ENCODE measurements at regions not wholly inside any gene's neighbourhood (a gene's known extent, or its start where the extent isn't known, plus 50 kb on each side); places are given as distances from the start of the nearest gene placed in this dataset.

DNA sequence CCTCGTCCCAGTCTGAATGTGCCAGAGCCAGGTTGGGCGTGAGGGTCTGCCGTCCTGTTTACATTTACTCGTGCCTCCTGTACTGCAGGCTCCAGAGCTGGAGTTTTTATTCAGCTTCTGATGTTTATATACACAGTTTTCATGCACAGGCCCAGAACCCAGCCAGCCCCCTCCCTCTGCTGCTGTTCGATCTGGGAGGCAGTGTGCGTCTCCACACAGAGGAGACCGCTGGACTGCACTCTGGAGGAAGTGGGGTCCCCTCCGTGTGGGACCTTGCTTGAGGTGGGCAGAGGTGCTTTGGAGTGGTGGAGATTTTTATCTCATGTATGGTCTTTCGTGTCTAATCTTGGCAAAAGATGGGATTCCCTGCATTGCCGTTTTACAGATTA is 90.6 kb downstream of the GLI2 start:
- intact Hi-C loops (cut with micrococcal nuclease), result no loop called here
- peaks cover 3% of the 10 kb centered on the region for H3K27me3 Mint-ChIP-seq (ENCODE audit: insufficient read depth)

DNA sequence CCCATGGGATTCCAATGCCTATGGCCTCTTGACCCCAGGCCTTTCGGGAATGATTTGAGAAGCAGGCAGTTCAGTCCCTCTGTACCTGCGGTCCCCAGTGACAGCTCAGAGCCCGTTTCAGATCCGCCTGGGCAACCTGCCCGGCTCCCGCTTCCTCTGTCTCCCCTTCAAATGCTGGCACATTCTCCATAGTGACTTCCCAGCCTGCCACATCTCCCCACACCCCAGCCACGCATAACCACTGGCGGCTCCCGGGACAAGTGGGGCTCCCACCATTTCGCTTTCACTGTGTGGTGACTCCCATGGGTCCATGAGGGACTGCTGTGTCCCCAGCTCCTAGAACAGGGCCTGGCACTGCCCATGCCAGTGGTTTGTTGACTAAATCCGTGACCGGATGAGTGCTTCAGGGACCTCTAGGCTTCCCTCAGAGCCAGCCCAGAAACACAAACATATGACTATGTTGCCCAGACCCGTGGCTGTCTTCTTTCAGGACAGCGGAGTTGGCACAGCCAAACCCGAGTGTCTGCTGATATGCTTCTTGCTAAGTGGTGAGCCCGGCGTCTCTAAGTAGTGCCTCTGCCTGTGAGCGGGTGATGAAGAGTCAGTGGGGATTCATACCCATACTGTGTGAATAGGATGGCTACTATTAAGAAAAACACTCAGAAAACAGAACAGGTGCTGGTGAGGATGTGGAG is 91.2 kb downstream of the GLI2 start:
- Mint-ChIP-seq H3K36me3 (ENCODE audit: low read depth) (no peaks in the 10 kb centered on the region), H3K4me1 (ENCODE audit: low read depth) (no peaks in the 10 kb centered on the region), H3K27me3 (ENCODE audit: insufficient read depth) (peaks cover 3% of the 10 kb centered on the region), H3K27ac (no peak overlapping the region), H3K4me3 (no peak overlapping the region), H3K9me3 (no peaks in the 10 kb centered on the region)
- intact Hi-C loops (cut with micrococcal nuclease), result no loop called here
- no peak for DNase-seq (ENCODE audit: low spot score)

More for the DNA sequence above, 90.6 kb downstream of the GLI2 start:
- Mint-ChIP-seq H3K36me3 (ENCODE audit: low read depth) (no peaks in the 10 kb centered on the region), H3K4me1 (ENCODE audit: low read depth) (no peaks in the 10 kb centered on the region), H3K27ac (no peak overlapping the region), H3K4me3 (no peak overlapping the region), H3K9me3 (no peaks in the 10 kb centered on the region)
- DNase-seq (ENCODE audit: low spot score), result no peak

DNA sequence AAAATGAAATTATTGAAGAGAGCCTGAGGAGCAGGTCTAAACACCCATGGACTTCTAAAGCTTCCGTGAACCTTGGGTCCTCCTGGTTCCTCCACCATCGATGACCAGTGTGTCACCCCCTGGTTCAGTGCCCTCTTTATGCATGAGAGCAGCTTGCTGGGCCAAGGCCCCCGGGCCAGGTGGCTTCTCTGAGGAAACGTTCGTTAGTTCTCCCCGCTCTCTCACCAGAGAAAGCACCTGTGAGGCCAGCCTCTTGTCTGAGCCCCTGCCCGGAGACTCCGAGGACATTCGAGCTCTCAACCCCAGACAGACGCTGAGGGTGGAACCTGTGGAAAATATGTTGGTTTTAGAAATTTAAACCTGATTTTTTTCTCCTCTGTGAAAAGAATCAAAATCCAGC is 92.4 kb downstream of the GLI2 start:
- H3K9me3 Mint-ChIP-seq, result no peaks in the 10 kb centered on the region
- H3K27me3 Mint-ChIP-seq (ENCODE audit: insufficient read depth), result peaks cover 3% of the 10 kb centered on the region
- no peaks in the 10 kb centered on the region for H3K36me3 Mint-ChIP-seq (ENCODE audit: low read depth)
- H3K4me1 Mint-ChIP-seq (ENCODE audit: low read depth), result no peaks in the 10 kb centered on the region
- no peak for DNase-seq (ENCODE audit: low spot score)
- no peak overlapping the region for H3K4me3 Mint-ChIP-seq
- intact Hi-C loops (cut with micrococcal nuclease), result no loop called here
- H3K27ac Mint-ChIP-seq, result no peak overlapping the region

DNA sequence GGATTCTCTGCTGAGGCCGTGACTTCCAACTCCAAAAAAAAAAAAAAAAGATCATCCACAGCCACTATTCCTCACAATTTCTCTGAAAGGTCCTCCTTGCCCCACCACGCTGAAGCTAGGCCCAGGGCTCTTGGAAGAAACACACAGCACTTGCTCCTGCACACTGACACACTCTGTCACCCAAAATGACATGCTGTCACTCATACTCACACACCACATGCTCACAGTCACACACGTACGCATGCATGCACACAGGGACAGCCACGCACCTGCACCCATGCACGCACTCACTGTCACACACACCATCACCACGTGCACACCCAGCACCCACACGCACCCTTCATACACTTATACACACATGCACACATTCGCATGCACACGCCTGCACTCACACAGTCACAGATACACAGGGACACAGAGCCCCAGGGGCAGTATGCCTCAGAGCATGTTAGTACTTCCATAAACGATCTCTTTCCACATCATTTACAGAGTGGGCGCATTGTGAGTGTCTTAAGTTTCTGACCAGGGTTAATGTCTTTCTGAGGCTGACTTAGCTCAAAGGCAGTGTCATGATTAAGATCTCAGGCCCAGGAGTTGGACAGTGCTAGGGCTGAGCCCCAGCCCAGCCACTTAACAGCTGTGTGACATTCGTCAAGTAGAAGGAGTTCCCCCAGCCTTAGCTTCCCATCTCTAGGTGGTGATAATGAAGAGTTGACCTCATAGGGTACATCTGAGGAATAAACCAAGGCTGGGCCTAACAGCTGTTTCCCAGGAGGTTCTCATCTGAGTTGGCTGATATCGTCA is 93.4 kb downstream of the GLI2 start:
- intact Hi-C loops (cut with micrococcal nuclease), result no loop called here
- Mint-ChIP-seq H3K4me1 (ENCODE audit: low read depth) (no peaks in the 10 kb centered on the region), H3K9me3 (no peaks in the 10 kb centered on the region), H3K27ac (no peak overlapping the region), H3K27me3 (ENCODE audit: insufficient read depth) (peaks cover 3% of the 10 kb centered on the region), H3K36me3 (ENCODE audit: low read depth) (no peaks in the 10 kb centered on the region), H3K4me3 (no peak overlapping the region)
- no peak for DNase-seq (ENCODE audit: low spot score)

DNA sequence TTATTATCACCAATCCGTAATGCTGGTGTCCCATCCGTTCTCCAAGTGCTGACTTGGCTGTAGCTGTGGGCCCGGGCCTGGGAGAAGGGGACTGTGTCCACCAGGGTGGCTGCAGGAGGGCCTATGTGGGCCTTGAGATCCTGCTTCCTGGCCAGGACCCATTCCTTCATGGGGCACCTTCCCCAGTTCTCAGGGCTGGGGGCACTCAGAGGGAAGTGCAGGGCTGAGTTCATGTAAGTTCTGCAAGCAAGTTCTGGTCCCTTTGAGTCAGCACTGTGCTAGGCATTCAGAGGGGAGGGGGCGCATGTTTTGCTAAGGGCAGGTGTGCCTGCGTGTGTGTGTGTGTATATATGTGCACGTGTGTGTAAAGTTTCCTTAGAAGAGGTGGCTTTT is 94.0 kb downstream of the GLI2 start:
- H3K4me3 Mint-ChIP-seq, result no peak overlapping the region
- no peaks in the 10 kb centered on the region for H3K9me3 Mint-ChIP-seq
- H3K27ac Mint-ChIP-seq, result no peak overlapping the region
- H3K36me3 Mint-ChIP-seq (ENCODE audit: low read depth), result no peaks in the 10 kb centered on the region
- intact Hi-C loops (cut with micrococcal nuclease), result no loop called here
- DNase-seq (ENCODE audit: low spot score), result no peak
- H3K27me3 Mint-ChIP-seq (ENCODE audit: insufficient read depth), result peaks cover 3% of the 10 kb centered on the region
- H3K4me1 Mint-ChIP-seq (ENCODE audit: low read depth), result no peaks in the 10 kb centered on the region

DNA sequence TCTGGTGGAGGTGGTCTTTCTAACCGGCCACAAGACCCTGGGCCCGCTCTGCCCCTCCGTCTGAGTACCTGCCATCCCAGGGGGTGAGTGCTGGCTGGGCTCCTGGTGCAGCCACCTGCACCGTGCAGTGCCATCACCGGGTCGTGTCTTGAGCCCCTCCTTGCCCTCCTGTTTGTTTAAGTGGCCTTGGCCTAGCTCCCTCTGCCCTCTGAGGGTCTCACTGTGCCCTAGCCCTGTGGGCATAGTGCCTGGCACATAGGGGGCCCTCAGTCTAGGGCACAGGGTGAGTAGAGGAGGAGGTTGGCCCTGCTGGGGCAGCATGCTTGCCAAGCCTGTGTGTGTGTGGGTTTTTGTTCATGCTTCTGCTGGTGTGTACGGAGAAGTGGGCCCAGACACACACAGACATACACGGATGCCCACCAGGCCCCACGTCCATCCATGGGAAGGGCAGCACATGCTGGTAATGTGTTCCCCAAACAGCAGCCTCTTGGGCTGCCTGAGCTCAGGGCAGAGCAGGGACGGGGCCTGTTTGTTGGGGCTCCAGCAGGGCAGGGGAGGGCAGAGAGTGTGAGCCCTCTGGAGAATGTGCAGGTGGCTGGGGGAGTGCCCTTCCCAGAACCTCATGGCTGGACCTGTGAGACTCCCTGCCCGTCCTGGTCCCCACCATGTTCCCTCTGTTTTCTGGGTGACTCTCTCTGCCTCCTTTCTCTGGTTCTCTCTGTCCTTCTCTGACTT is 94.6 kb downstream of the GLI2 start:
- intact Hi-C loops (cut with micrococcal nuclease), result no loop called here
- peaks cover 3% of the 10 kb centered on the region for H3K27me3 Mint-ChIP-seq (ENCODE audit: insufficient read depth)
- DNase-seq (ENCODE audit: low spot score), result no peak
- H3K27ac Mint-ChIP-seq, result no peak overlapping the region
- no peaks in the 10 kb centered on the region for H3K4me1 Mint-ChIP-seq (ENCODE audit: low read depth)
- no peaks in the 10 kb centered on the region for H3K36me3 Mint-ChIP-seq (ENCODE audit: low read depth)
- no peaks in the 10 kb centered on the region for H3K9me3 Mint-ChIP-seq
- H3K4me3 Mint-ChIP-seq, result no peak overlapping the region

DNA sequence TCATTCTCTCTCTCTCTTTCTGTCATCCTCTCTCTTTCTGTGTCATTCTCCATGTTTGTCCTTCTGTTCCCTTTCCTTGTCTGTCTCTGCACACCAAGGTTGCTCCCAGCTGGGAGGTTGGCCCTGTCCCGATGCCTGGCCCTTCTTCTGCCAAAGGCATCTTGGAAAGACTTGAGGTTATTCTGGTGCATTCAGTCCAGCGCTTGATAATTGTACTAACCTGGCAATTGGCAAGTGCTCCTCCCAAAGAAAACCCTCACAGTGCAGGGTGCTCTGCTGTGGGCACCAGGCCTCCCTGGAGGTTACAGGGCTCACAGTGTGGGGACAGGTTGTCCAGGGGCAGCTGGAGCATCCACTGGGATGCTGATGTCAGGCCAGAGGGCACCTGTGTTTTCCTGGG is 95.4 kb downstream of the GLI2 start:
- no peaks in the 10 kb centered on the region for H3K9me3 Mint-ChIP-seq
- H3K4me1 Mint-ChIP-seq (ENCODE audit: low read depth), result no peaks in the 10 kb centered on the region
- peaks cover 3% of the 10 kb centered on the region for H3K27me3 Mint-ChIP-seq (ENCODE audit: insufficient read depth)
- H3K4me3 Mint-ChIP-seq, result no peak overlapping the region
- no peak for DNase-seq (ENCODE audit: low spot score)
- intact Hi-C loops (cut with micrococcal nuclease), result no loop called here
- no peaks in the 10 kb centered on the region for H3K36me3 Mint-ChIP-seq (ENCODE audit: low read depth)
- H3K27ac Mint-ChIP-seq, result no peak overlapping the region

DNA sequence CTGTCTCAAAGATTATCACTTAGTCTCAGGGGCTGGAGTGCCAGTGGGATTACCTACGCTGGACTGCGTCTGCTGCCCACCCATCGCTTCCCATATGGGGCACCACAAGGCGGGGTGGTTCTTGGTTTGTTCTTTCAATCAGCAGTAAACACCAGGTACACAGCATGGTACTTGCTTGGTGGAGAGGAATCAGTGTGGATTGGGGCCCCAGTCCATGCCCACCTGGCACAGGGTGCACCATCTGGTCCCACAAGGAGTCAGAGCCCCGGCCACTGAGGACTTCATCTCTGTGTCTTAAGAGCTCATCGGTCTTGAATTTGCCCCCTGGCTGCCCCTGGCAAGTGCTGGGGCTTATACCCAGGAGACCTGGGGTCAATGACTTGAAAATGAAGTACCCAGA is 96.2 kb downstream of the GLI2 start:
- intact Hi-C loops (cut with micrococcal nuclease), result no loop called here
- no peaks in the 10 kb centered on the region for H3K4me1 Mint-ChIP-seq (ENCODE audit: low read depth)
- H3K27ac Mint-ChIP-seq, result no peak overlapping the region

DNA sequence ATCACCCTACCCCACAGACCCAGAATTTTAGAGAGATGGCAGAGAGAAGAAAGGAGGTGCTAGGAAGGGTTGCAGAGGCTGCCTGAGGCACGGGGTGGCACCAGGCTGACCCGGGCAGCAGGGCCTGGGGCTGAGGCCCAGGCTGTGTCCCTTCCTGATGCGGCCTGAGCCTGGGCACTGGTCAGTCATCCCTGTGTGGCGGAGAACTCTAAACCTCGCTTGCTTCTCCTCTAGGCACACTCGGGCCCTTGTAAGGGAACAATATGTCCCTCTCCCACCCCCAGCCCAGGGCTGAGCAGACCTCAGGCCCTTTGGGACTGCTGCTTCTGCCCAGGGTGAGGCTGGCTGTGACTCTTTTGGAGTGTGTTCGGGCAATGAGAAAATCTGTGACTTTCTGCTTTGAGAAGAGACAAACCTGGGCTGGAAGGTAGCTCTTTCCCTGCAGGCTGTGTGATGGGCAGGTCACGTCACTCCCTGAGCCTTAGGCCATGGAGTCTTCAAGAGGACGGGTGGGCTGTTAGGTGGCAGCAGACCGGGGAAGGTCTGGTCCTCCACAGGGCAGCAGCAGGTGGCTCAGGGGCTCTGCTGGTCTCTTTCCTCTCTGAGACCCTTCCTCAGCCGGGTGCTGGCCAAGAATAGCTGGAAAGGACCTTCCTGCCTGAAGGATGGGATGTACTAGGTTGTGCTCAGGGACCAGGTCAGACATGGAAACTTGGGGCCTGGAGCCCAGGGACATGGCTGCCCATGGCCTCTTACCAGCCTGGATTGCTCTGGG is 96.8 kb downstream of the GLI2 start:
- H3K27me3 Mint-ChIP-seq (ENCODE audit: insufficient read depth), result peaks cover 3% of the 10 kb centered on the region
- no peak for DNase-seq (ENCODE audit: low spot score)
- intact Hi-C loops (cut with micrococcal nuclease), result no loop called here
- H3K4me3 Mint-ChIP-seq, result no peak overlapping the region
- H3K27ac Mint-ChIP-seq, result no peak overlapping the region
- no peaks in the 10 kb centered on the region for H3K4me1 Mint-ChIP-seq (ENCODE audit: low read depth)
- no peaks in the 10 kb centered on the region for H3K9me3 Mint-ChIP-seq
- H3K36me3 Mint-ChIP-seq (ENCODE audit: low read depth), result no peaks in the 10 kb centered on the region

More for the DNA sequence above, 96.2 kb downstream of the GLI2 start:
- no peaks in the 10 kb centered on the region for H3K9me3 Mint-ChIP-seq
- no peak for DNase-seq (ENCODE audit: low spot score)
- peaks cover 3% of the 10 kb centered on the region for H3K27me3 Mint-ChIP-seq (ENCODE audit: insufficient read depth)
- H3K4me3 Mint-ChIP-seq, result no peak overlapping the region
- H3K36me3 Mint-ChIP-seq (ENCODE audit: low read depth), result no peaks in the 10 kb centered on the region

DNA sequence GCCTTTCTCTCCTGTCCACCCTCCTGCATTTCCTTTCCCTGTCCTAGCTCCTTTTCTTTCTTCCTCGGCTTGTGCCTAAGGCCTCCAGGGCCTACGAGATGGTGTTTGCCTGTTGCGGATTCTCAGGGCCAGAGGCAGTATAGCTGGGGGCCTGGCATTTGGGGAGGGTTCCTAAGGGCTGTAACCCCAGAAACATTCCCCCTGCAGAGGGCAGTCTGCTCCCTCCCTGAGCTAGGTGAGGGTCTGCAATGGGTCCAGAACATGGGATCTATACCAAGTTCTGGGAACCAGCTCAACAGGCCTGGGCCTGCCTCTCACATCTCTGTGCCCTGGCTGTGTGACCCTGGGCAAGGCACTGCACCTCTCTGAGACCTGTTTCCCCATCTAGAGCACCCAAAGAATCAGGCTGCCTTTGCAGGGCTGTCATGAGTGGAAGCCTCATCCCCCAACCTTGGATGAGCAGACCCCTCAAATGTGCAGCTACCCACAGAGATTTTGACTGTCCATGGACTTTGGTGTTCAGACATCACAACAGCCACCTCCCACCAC is 97.5 kb downstream of the GLI2 start:
- Mint-ChIP-seq H3K4me3 (no peak overlapping the region), H3K27ac (no peak overlapping the region), H3K27me3 (ENCODE audit: insufficient read depth) (peaks cover 3% of the 10 kb centered on the region), H3K9me3 (no peaks in the 10 kb centered on the region), H3K4me1 (ENCODE audit: low read depth) (no peaks in the 10 kb centered on the region), H3K36me3 (ENCODE audit: low read depth) (no peaks in the 10 kb centered on the region)
- intact Hi-C loops (cut with micrococcal nuclease), result no loop called here
- no peak for DNase-seq (ENCODE audit: low spot score)

DNA sequence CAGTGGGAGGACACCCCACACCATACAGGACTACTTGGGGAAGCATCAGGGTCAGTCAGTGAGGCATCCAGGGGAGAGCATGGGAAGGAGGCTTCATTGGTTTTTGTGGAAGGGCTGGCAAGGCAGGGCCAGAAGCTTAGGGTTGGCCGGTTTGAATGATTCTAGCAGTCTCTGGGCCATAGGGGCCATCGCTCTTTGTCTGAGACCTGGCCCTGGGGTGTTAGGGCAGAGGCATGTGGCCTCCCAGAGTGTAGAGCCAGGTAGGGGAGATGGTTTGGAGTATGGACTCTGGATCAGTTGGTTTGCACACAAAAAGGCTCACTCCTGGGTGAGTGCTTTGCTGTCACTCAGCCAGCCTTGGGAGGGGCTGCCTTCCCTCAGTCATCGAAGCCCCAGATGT is 98.5 kb downstream of the GLI2 start:
- DNase-seq (ENCODE audit: low spot score), result no peak
- H3K36me3 Mint-ChIP-seq (ENCODE audit: low read depth), result no peaks in the 10 kb centered on the region
- H3K27me3 Mint-ChIP-seq (ENCODE audit: insufficient read depth), result peaks cover 3% of the 10 kb centered on the region

DNA sequence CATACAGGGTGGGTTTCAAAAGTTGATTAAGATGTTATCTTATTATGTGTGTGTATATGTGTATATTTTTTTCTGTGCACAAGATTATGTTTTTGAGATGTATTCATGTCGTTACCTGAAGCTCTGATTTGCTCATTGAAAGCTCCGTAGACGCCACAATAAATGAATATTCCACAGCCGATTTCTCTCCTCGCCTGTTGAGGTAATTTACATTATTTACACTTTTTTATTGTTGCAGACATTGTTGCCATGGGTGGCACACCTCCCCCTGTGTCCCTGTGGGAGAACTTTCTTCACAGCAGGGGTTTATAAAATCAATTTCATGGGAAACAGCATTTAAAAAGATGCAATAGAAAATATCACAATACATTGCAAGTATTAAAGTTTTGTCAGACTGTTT is 100.6 kb downstream of the GLI2 start:
- Mint-ChIP-seq H3K9me3 (no peaks in the 10 kb centered on the region), H3K27me3 (ENCODE audit: insufficient read depth) (peaks cover 7% of the 10 kb centered on the region), H3K4me1 (ENCODE audit: low read depth) (no peaks in the 10 kb centered on the region)

More for the DNA sequence above, 98.5 kb downstream of the GLI2 start:
- intact Hi-C loops (cut with micrococcal nuclease), result no loop called here
- H3K9me3 Mint-ChIP-seq, result no peaks in the 10 kb centered on the region
- H3K27ac Mint-ChIP-seq, result no peak overlapping the region
- no peaks in the 10 kb centered on the region for H3K4me1 Mint-ChIP-seq (ENCODE audit: low read depth)
- no peak overlapping the region for H3K4me3 Mint-ChIP-seq

More for the DNA sequence above, 100.6 kb downstream of the GLI2 start:
- Mint-ChIP-seq H3K27ac (no peak overlapping the region), H3K4me3 (no peak overlapping the region), H3K36me3 (ENCODE audit: low read depth) (no peaks in the 10 kb centered on the region)
- DNase-seq (ENCODE audit: low spot score), result no peak
- intact Hi-C loops (cut with micrococcal nuclease), result no loop called here
